ENCODE measurements at regions not wholly inside any gene's neighbourhood (a gene's known extent, or its start where the extent isn't known, plus 50 kb on each side); places are given as distances from the start of the nearest gene placed in this dataset. TPM values are rescaled to one million over a fixed set of nuclear protein-coding genes. Genes with fewer than 3 reads are reported as not detected.
"Not testable (repeated sequence)": the region's sequence is repeated elsewhere in the genome, so short reads cannot be mapped to it uniquely, and the experiment has no call there.

GRCh38 chr7:69541779-69542432 is 56.4 kb upstream of the AUTS2 start:
- no CpG with 5 or more reads among the region's 6 CpGs for WGBS (ENCODE audit: extremely low coverage, insufficient coverage, low lambda C conversion rate)
- not testable (repeated sequence) for H4K5ac ChIP-seq (ENCODE audit: low read length); H3K27me3 ChIP-seq (ENCODE audit: insufficient read depth, low read length, poor library complexity); H2BK5ac ChIP-seq (ENCODE audit: low read length); H3K4ac ChIP-seq (ENCODE audit: low read depth, low read length); H2BK15ac ChIP-seq (replicated peaks; ENCODE audit: low read depth); H2BK120ac ChIP-seq (ENCODE audit: low read depth, low read length); H3K18ac ChIP-seq (ENCODE audit: low read length); H3K9ac ChIP-seq (ENCODE audit: low read length); H3K79me1 ChIP-seq (ENCODE audit: low read length); H3K4me3 ChIP-seq (ENCODE audit: low read length); H3K4me2 ChIP-seq (ENCODE audit: low read length); H3K36me3 ChIP-seq (ENCODE audit: control insufficient read depth, insufficient read depth, low read length); H3K56ac ChIP-seq (ENCODE audit: low read length); H3K27ac ChIP-seq (ENCODE audit: low read depth, low read length); H4K8ac ChIP-seq (ENCODE audit: low read depth, low read length); H3K79me2 ChIP-seq (ENCODE audit: control insufficient read depth, insufficient read depth, low read length); H3K23ac ChIP-seq (ENCODE audit: low read length); H2AK5ac ChIP-seq (ENCODE audit: low read length); H3K4me1 ChIP-seq (ENCODE audit: control insufficient read depth, low read depth, low read length)
- DNase-seq, result peak; percentile 63

GRCh38 chr7:69545175-69545574 is 53.1 kb upstream of the AUTS2 start:
- DNase-seq, result no peak
- Histone ChIP-seq H2BK15ac (replicated peaks; ENCODE audit: low read depth) (no peak overlapping the region), H3K56ac (ENCODE audit: low read length) (no peak overlapping the region), H2BK120ac (ENCODE audit: low read depth, low read length) (no peak overlapping the region), H3K4ac (ENCODE audit: low read depth, low read length) (no peak overlapping the region), H4K5ac (ENCODE audit: low read length) (no peak overlapping the region), H3K9ac (ENCODE audit: low read length) (no peak overlapping the region), H3K36me3 (ENCODE audit: control insufficient read depth, insufficient read depth, low read length) (no peaks in the 10 kb centered on the region), H3K4me1 (ENCODE audit: control insufficient read depth, low read depth, low read length) (no peaks in the 10 kb centered on the region), H3K4me3 (ENCODE audit: low read length) (no peak overlapping the region), H2BK5ac (ENCODE audit: low read length) (no peak overlapping the region), H3K27me3 (ENCODE audit: insufficient read depth, low read length, poor library complexity) (no peaks in the 10 kb centered on the region), H3K79me2 (ENCODE audit: control insufficient read depth, insufficient read depth, low read length) (no peaks in the 10 kb centered on the region), H4K8ac (ENCODE audit: low read depth, low read length) (no peak overlapping the region), H3K18ac (ENCODE audit: low read length) (no peak overlapping the region), H3K23ac (ENCODE audit: low read length) (no peak overlapping the region), H3K79me1 (ENCODE audit: low read length) (no peaks in the 10 kb centered on the region), H3K27ac (ENCODE audit: low read depth, low read length) (no peak overlapping the region), H3K4me2 (ENCODE audit: low read length) (no peak overlapping the region), H2AK5ac (ENCODE audit: low read length) (no peak overlapping the region)
- no CpG with 5 or more reads among the region's 1 CpG for WGBS (ENCODE audit: extremely low coverage, insufficient coverage, low lambda C conversion rate)

Small RNA genes lying in the stretch of these regions (small RNA-seq; reads per million reads assigned to genes)
- gene MTATP6P21 (ENCODE audit: insufficient read depth) (not detected), gene RF00019 (ENCODE audit: insufficient read depth) (not detected), gene RNA5SP231 (ENCODE audit: insufficient read depth) (not detected), gene RNU6-229P (ENCODE audit: insufficient read depth) (not detected), gene RNU6-832P (ENCODE audit: insufficient read depth) (not detected)
